ENCODE measurements at regions not wholly inside any gene's neighbourhood (a gene's known extent, or its start where the extent isn't known, plus 50 kb on each side); places are given as distances from the start of the nearest gene placed in this dataset.
"Not testable (repeated sequence)": the region's sequence is repeated elsewhere in the genome, so short reads cannot be mapped to it uniquely, and the experiment has no call there.

- not testable (repeated sequence) for H3K27me3 Mint-ChIP-seq (ENCODE audit: insufficient read depth); H3K9me3 ChIP-seq (ENCODE audit: control insufficient read depth, low read length); H3K4me3 ChIP-seq (ENCODE audit: low read length); H3K4me3 Mint-ChIP-seq; H3K4me1 ChIP-seq (ENCODE audit: control insufficient read depth, insufficient read depth, low read length); H3K27me3 ChIP-seq (ENCODE audit: control insufficient read depth, insufficient read depth, low read length, poor library complexity, severe bottlenecking); H3K27ac Mint-ChIP-seq; H3K27ac ChIP-seq (ENCODE audit: low read depth, low read length); H3K36me3 Mint-ChIP-seq (ENCODE audit: low read depth); H3K36me3 ChIP-seq (ENCODE audit: control insufficient read depth, insufficient read depth, low read length); DNase-seq; H3K9me3 Mint-ChIP-seq; H3K9ac ChIP-seq (ENCODE audit: extremely low read depth, low read length, poor library complexity, severe bottlenecking)
- H3K4me1 Mint-ChIP-seq = peaks cover 30% of the 10 kb centered on the region
- 100% methylated on average over 1 of the region's 1 CpG; no CpG with 5 or more reads in 1 of the 2 experiments for WGBS, 2 experiments (ENCODE audit: insufficient coverage in 1 of 2, insufficient read length in 1 of 2)
Observed at GRCh38 chr7:26424319-26424718, 132.7 kb downstream of the SNX10 start.

GRCh38 chr7:26425655-26426054, 134.0 kb downstream of the SNX10 start:
- H3K27ac ChIP-seq (ENCODE audit: low read depth, low read length) = no peak overlapping the region
- Mint-ChIP-seq H3K9me3 (no peaks in the 10 kb centered on the region), H3K27me3 (ENCODE audit: insufficient read depth) (peaks cover 3% of the 10 kb centered on the region), H3K27ac (no peak overlapping the region), H3K4me3 (no peak overlapping the region), H3K36me3 (ENCODE audit: low read depth) (no peaks in the 10 kb centered on the region), H3K4me1 (peaks cover 29% of the 10 kb centered on the region)
- peaks cover 8% of the 10 kb centered on the region for H3K4me1 ChIP-seq (ENCODE audit: control insufficient read depth, insufficient read depth, low read length)
- no peak for DNase-seq
- no peak for TF ChIP-seq CTCF (conservative IDR thresholded peaks at IDR 0.05)
- H3K4me3 ChIP-seq (ENCODE audit: low read length) = no peak overlapping the region
- H3K27me3 ChIP-seq (ENCODE audit: control insufficient read depth, insufficient read depth, low read length, poor library complexity, severe bottlenecking) = peaks cover 12% of the 10 kb centered on the region
- 86 to 92% methylated on average over 1 of the region's 1 CpG for WGBS, 2 experiments (ENCODE audit: insufficient coverage in 1 of 2, insufficient read length in 1 of 2)
- no peaks in the 10 kb centered on the region for H3K9me3 ChIP-seq (ENCODE audit: control insufficient read depth, low read length)
- H3K36me3 ChIP-seq (ENCODE audit: control insufficient read depth, insufficient read depth, low read length) = no peaks in the 10 kb centered on the region
- no peak overlapping the region for H3K9ac ChIP-seq (ENCODE audit: extremely low read depth, low read length, poor library complexity, severe bottlenecking)

DNA sequence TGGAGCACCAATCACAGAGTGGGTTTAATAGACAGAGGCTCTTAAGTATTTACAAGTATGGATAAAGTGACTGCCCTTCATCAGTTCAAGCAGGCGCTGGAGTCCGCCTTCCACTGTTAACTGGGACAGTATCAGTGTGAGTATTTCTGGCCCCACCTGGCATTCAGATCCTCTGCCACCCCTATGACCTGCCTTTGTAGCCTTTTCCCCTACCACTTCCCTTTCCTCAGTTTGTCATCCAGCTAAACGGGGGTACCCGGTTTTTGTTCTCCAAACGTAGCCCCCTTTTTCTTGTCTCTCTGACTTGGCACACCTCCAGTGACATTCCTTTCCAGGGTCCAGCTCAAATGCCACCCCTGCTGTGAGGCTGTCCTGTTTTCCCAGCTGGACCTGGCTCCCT, 134.4 kb downstream of the SNX10 start:
- H3K36me3 Mint-ChIP-seq (ENCODE audit: low read depth) = no peaks in the 10 kb centered on the region
- Histone ChIP-seq H3K27me3 (ENCODE audit: control insufficient read depth, insufficient read depth, low read length, poor library complexity, severe bottlenecking) (peaks cover 12% of the 10 kb centered on the region), H3K9me3 (ENCODE audit: control insufficient read depth, low read length) (no peaks in the 10 kb centered on the region), H3K27ac (ENCODE audit: low read depth, low read length) (no peak overlapping the region), H3K4me3 (ENCODE audit: low read length) (no peak overlapping the region), H3K4me1 (ENCODE audit: control insufficient read depth, insufficient read depth, low read length) (peaks cover 8% of the 10 kb centered on the region), H3K36me3 (ENCODE audit: control insufficient read depth, insufficient read depth, low read length) (no peaks in the 10 kb centered on the region), H3K9ac (ENCODE audit: extremely low read depth, low read length, poor library complexity, severe bottlenecking) (no peak overlapping the region)
- H3K27ac Mint-ChIP-seq = peak overlapping the region; percentile 23
- 43 to 67% methylated on average over 3 to 5 of the region's 5 CpGs for WGBS, 2 experiments (ENCODE audit: insufficient coverage in 1 of 2, insufficient read length in 1 of 2)
- peaks cover 27% of the 10 kb centered on the region for H3K4me1 Mint-ChIP-seq
- TF ChIP-seq CTCF (conservative IDR thresholded peaks at IDR 0.05) = no peak
- H3K9me3 Mint-ChIP-seq = no peaks in the 10 kb centered on the region
- peaks cover 3% of the 10 kb centered on the region for H3K27me3 Mint-ChIP-seq (ENCODE audit: insufficient read depth)
- DNase-seq = no peak
- no peak overlapping the region for H3K4me3 Mint-ChIP-seq

DNA sequence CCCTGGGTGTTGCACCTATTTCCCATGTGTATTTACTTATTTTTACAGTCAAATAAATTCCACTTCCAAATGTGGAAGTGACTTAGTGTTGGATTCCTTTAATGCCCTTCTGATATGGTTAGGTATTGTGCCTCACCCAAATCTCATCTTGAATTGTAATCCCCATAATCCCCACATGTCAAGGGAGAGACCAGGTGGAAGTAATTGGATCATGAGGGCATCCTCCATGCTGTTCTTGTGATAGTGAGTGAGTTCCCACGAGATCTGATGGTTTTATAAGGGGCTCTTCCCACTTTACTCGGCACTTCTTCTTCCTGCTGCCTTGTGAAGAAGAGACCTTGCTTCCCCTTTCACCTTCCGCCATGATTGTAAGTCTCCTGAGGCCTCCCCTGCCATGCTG, 136.9 kb downstream of the SNX10 start:
- H3K27me3 ChIP-seq (ENCODE audit: control insufficient read depth, insufficient read depth, low read length, poor library complexity, severe bottlenecking) = peaks cover 12% of the 10 kb centered on the region
- no peak overlapping the region for H3K27ac ChIP-seq (ENCODE audit: low read depth, low read length)
- H3K4me3 Mint-ChIP-seq = no peak overlapping the region
- no peak overlapping the region for H3K9ac ChIP-seq (ENCODE audit: extremely low read depth, low read length, poor library complexity, severe bottlenecking)
- no peaks in the 10 kb centered on the region for H3K36me3 ChIP-seq (ENCODE audit: control insufficient read depth, insufficient read depth, low read length)
- 74 to 80% methylated on average over 1 to 3 of the region's 3 CpGs for WGBS, 2 experiments (ENCODE audit: insufficient coverage in 1 of 2, insufficient read length in 1 of 2)
- no peaks in the 10 kb centered on the region for H3K36me3 Mint-ChIP-seq (ENCODE audit: low read depth)
- no peak overlapping the region for H3K27ac Mint-ChIP-seq
- H3K27me3 Mint-ChIP-seq (ENCODE audit: insufficient read depth) = peaks cover 3% of the 10 kb centered on the region
- peaks cover 16% of the 10 kb centered on the region for H3K4me1 Mint-ChIP-seq
- no peaks in the 10 kb centered on the region for H3K9me3 ChIP-seq (ENCODE audit: control insufficient read depth, low read length)
- no peak for DNase-seq
- no peak for TF ChIP-seq CTCF (conservative IDR thresholded peaks at IDR 0.05)
- no peaks in the 10 kb centered on the region for H3K9me3 Mint-ChIP-seq
- peaks cover 3% of the 10 kb centered on the region for H3K4me1 ChIP-seq (ENCODE audit: control insufficient read depth, insufficient read depth, low read length)
- peak overlapping the region; percentile 64 for H3K4me3 ChIP-seq (ENCODE audit: low read length)
